H1 (cell line): ENCODE measurements at regions not wholly inside any gene's neighbourhood (a gene's known extent, or its start where the extent isn't known, plus 50 kb on each side); places are given as distances from the start of the nearest gene placed in this dataset.

ENCODE experiments used
- CTCF ChIA-PET: fragments of 300-600 bp; sonication (Branson Sonifier 250); formaldehyde crosslinking; loops from one replicate; lab custom pipeline; 2021; ENCODE audit not compliant: partially characterized antibody; lab: Charles Lee
- POLR2A ChIA-PET: fragments of 300-600 bp; sonication (Branson Sonifier 250); formaldehyde crosslinking; loops from one replicate; lab custom pipeline; 2021; ENCODE audit warnings: inconsistent platforms; ENCODE audit not compliant: partially characterized antibody; lab: Charles Lee
- DNase-seq, 2 experiments: peaks; one replicate each; pipeline versions ENCODE4 v3.0.0 to v3.0.0-alpha.2; 2010 to 2022; ENCODE audit warnings: low spot score in 2 of 2, low read depth in 1 of 2, mixed read lengths in 1 of 2
- FAIRE-seq: peaks from 2 replicates; lab custom pipeline; 2011; peaks lifted over from hg19 to GRCh38; lab: Jason Lieb, UNC
- H2AFZ ChIP-seq: 2 replicates; pipeline ENCODE4 v1.8.1; 2012; ENCODE audit warnings: low read length, inconsistent platforms
- H2AK5ac ChIP-seq: 2 replicates; pipeline ENCODE4 v1.6.1; 2013; ENCODE audit warnings: low read depth, low read length
- H2BK120ac ChIP-seq: replicated peaks from 2 replicates; pipeline ENCODE3; 2013; ENCODE audit warnings: low read depth, low read length, inconsistent platforms
- H2BK12ac ChIP-seq: 2 replicates; pipeline ENCODE4 v1.6.1; 2013; ENCODE audit warnings: low read depth, low read length
- H2BK15ac ChIP-seq: 2 replicates; pipeline ENCODE4 v1.6.1; 2013; ENCODE audit warnings: low read length
- H2BK20ac ChIP-seq: 2 replicates; pipeline ENCODE4 v1.6.1; 2013; ENCODE audit warnings: low read length
- H2BK5ac ChIP-seq: 2 replicates; pipeline ENCODE4 v1.6.1; 2013; ENCODE audit warnings: low read depth, low read length
- H3K14ac ChIP-seq: 2 replicates; pipeline ENCODE4 v1.6.1; 2013; ENCODE audit warnings: inconsistent platforms; ENCODE audit not compliant: insufficient read length
- H3K18ac ChIP-seq: 2 replicates; pipeline ENCODE4 v1.6.1; 2013; ENCODE audit warnings: low read length; ENCODE audit errors: extremely low read depth
- H3K23ac ChIP-seq: 2 replicates; pipeline ENCODE4 v1.6.1; 2013; ENCODE audit warnings: inconsistent platforms; ENCODE audit not compliant: insufficient read length
- H3K23me2 ChIP-seq: 2 replicates; pipeline ENCODE4 v1.6.1; 2013; ENCODE audit warnings: low read depth, low read length
- H3K27ac ChIP-seq: 2 replicates; pipeline ENCODE4 v1.6.1; 2011; ENCODE audit warnings: low read depth, low read length, inconsistent platforms
- H3K27me3 ChIP-seq, 4 experiments: replicated peaks in 1 of 4; 1 replicate in 1 of 4; 2 replicates in 3 of 4; pipeline versions ENCODE4 v1.6.1 to v1.8.1; 2011 to 2013; ENCODE audit warnings: low read length in 3 of 4, mild to moderate bottlenecking in 3 of 4, inconsistent platforms in 2 of 4, mixed read lengths in 2 of 4, moderate library complexity in 1 of 4; ENCODE audit not compliant: control insufficient read depth in 3 of 4, insufficient read depth in 3 of 4; ENCODE audit errors: extremely low read depth in 1 of 4
- H3K36me3 ChIP-seq, 4 experiments: 2 replicates each; pipeline versions ENCODE4 v1.6.1 to v1.8.1; 2011 to 2013; ENCODE audit warnings: mild to moderate bottlenecking in 4 of 4, low read length in 3 of 4, moderate library complexity in 2 of 4, control low read depth in 1 of 4, inconsistent platforms in 1 of 4; ENCODE audit not compliant: insufficient read depth in 4 of 4, control insufficient read depth in 2 of 4
- H3K4ac ChIP-seq: replicated peaks from 2 replicates; pipeline ENCODE3; 2013; ENCODE audit warnings: low read length, low read depth, mixed read lengths, inconsistent platforms; ENCODE audit not compliant: insufficient read length
- H3K4me1 ChIP-seq, 4 experiments: replicated peaks in 1 of 4; 1 replicate in 1 of 4; 2 replicates in 3 of 4; pipeline versions ENCODE4 v1.6.1 to v1.8.1; 2011 to 2013; ENCODE audit warnings: low read length in 3 of 4, inconsistent platforms in 2 of 4, mixed read lengths in 1 of 4; ENCODE audit not compliant: insufficient read depth in 4 of 4, control insufficient read depth in 3 of 4
- H3K4me2 ChIP-seq, 2 experiments: 2 replicates each; pipeline versions ENCODE4 v1.6.1 to v1.8.1; 2011 to 2013; ENCODE audit warnings: low read depth in 2 of 2, low read length in 2 of 2, control low read depth in 1 of 2, inconsistent platforms in 1 of 2, mild to moderate bottlenecking in 1 of 2; ENCODE audit not compliant: insufficient read depth in 1 of 2
- H3K4me3 ChIP-seq, 4 experiments: fragments of 200-600, 300-600 bp in 1 of 4; sonication (generic), shearing (Covaris generic), sonication (Bioruptor Twin) in 1 of 4; 2 replicates each; pipeline versions ENCODE4 v1.5.1 to v1.8.1; 2011 to 2016; ENCODE audit warnings: low read length in 4 of 4, low read depth in 3 of 4, control low read depth in 2 of 4, inconsistent platforms in 2 of 4, mild to moderate bottlenecking in 2 of 4, mixed read lengths in 1 of 4, moderate library complexity in 1 of 4; ENCODE audit not compliant: insufficient read depth in 2 of 4; ENCODE audit errors: extremely low read depth in 1 of 4
- H3K56ac ChIP-seq: replicated peaks from 2 replicates; pipeline ENCODE3; 2013; ENCODE audit warnings: low read depth, mild to moderate bottlenecking, mixed read lengths, low read length, inconsistent platforms; ENCODE audit not compliant: insufficient read length
- H3K79me1 ChIP-seq: 2 replicates; pipeline ENCODE4 v1.6.1; 2013; ENCODE audit warnings: low read depth, low read length, control low read depth
- H3K79me2 ChIP-seq, 2 experiments: 2 replicates each; pipeline versions ENCODE4 v1.6.1 to v1.8.1; 2012 to 2013; ENCODE audit warnings: low read length in 2 of 2, mild to moderate bottlenecking in 2 of 2, inconsistent platforms in 1 of 2; ENCODE audit not compliant: insufficient read depth in 2 of 2, control insufficient read depth in 1 of 2
- H3K9ac ChIP-seq, 4 experiments: replicated peaks in 1 of 4; 1 replicate in 1 of 4; 2 replicates in 3 of 4; pipeline versions ENCODE4 v1.6.1 to v1.8.1; 2011 to 2013; ENCODE audit warnings: low read depth in 3 of 4, low read length in 3 of 4, control low read depth in 2 of 4, mild to moderate bottlenecking in 2 of 4, moderate library complexity in 2 of 4, inconsistent platforms in 1 of 4; ENCODE audit errors: extremely low read depth in 1 of 4
- H3K9me3 ChIP-seq, 2 experiments: 2 replicates each; pipeline versions ENCODE4 v1.6.1 to v1.8.1; 2012 to 2013; ENCODE audit warnings: mild to moderate bottlenecking in 2 of 2, moderate library complexity in 2 of 2, control low read depth in 1 of 2, inconsistent platforms in 1 of 2, low read depth in 1 of 2, low read length in 1 of 2, mixed read lengths in 1 of 2; ENCODE audit not compliant: insufficient read depth in 2 of 2
- H4K20me1 ChIP-seq, 2 experiments: replicated peaks in 1 of 2; 2 replicates each; pipeline versions ENCODE3 to v1.8.1; 2011 to 2013; ENCODE audit warnings: inconsistent platforms in 2 of 2, low read length in 2 of 2, mild to moderate bottlenecking in 1 of 2; ENCODE audit not compliant: insufficient read depth in 2 of 2, control insufficient read depth in 1 of 2
- H4K5ac ChIP-seq: 2 replicates; pipeline ENCODE4 v1.6.1; 2013; ENCODE audit warnings: low read length, low read depth, mixed read lengths, inconsistent platforms; ENCODE audit not compliant: insufficient read length
- H4K8ac ChIP-seq: 2 replicates; pipeline ENCODE4 v1.8.0; 2013; ENCODE audit warnings: mild to moderate bottlenecking, moderate library complexity, low read length, inconsistent platforms; ENCODE audit not compliant: insufficient read depth; ENCODE audit errors: extremely low read depth
- H4K91ac ChIP-seq: replicated peaks from 2 replicates; pipeline ENCODE3; 2013; ENCODE audit warnings: low read length, mixed read lengths, inconsistent platforms; ENCODE audit not compliant: insufficient read length
- CTBP2 ChIP-seq: IDR thresholded peaks from 2 replicates; pipeline ENCODE4 v1.7.0; 2011; ENCODE audit warnings: borderline replicate concordance, mild to moderate bottlenecking, moderate library complexity, mixed read lengths, low read length; ENCODE audit not compliant: insufficient read depth, insufficient read length
- JUN ChIP-seq: IDR thresholded peaks from 2 replicates; pipeline ENCODE4 v1.6.1; 2011; ENCODE audit warnings: low read depth, mild to moderate bottlenecking, improper control_type of control experiment, low read length
- RNF2 ChIP-seq: fragments of 200-900, 300-1000 bp; sonication (generic); IDR thresholded peaks from 2 replicates; pipeline ENCODE4 v1.7.1; 2016; ENCODE audit warnings: borderline replicate concordance, low read depth, mild to moderate bottlenecking, antibody characterized with exemption, low read length; ENCODE audit not compliant: poor library complexity, severe bottlenecking; ENCODE audit errors: missing control alignments
- SIX5 ChIP-seq: IDR thresholded peaks from 2 replicates; pipeline ENCODE4 v1.6.1; 2011; ENCODE audit warnings: mild to moderate bottlenecking, low read depth, low read length
- SUZ12 ChIP-seq: fragments of 200-600 bp; sonication (generic); IDR thresholded peaks from 2 replicates; pipeline ENCODE4 v1.6.1; 2012; ENCODE audit warnings: mild to moderate bottlenecking, inconsistent platforms, low read length, moderate library complexity, mixed read lengths
- WGBS, 2 experiments: shearing (Covaris generic) in 1 of 2; methylation state at CpG; one replicate each; pipeline versions ENCODE4 v1.1.6 to v1.1.7; 2013 to 2015; ENCODE audit warnings: low lambda C conversion rate in 2 of 2, mixed read lengths in 2 of 2, inconsistent platforms in 1 of 2, low coverage in 1 of 2, missing lambda C conversion rate in 1 of 2; ENCODE audit not compliant: insufficient replicate concordance in 2 of 2, insufficient coverage in 1 of 2, insufficient read length in 1 of 2; ENCODE audit errors: extremely low coverage in 1 of 2, missing lambda C conversion rate in 1 of 2; 5-methylcytosine and 5-hydroxymethylcytosine counted together
- TF ChIP-seq, protein P1 (sequence below), 3 experiments: IDR thresholded peaks; 1 replicate in 2 of 3; 2 replicates in 1 of 3; pipeline versions ENCODE4 v1.5.1 to v1.6.1; 2011; ENCODE audit warnings: low read length in 3 of 3, mild to moderate bottlenecking in 3 of 3, inconsistent platforms in 2 of 3, low read depth in 1 of 3, moderate library complexity in 1 of 3; ENCODE audit not compliant: insufficient read depth in 1 of 3; ENCODE audit errors: control extremely low read depth in 1 of 3

DNA sequence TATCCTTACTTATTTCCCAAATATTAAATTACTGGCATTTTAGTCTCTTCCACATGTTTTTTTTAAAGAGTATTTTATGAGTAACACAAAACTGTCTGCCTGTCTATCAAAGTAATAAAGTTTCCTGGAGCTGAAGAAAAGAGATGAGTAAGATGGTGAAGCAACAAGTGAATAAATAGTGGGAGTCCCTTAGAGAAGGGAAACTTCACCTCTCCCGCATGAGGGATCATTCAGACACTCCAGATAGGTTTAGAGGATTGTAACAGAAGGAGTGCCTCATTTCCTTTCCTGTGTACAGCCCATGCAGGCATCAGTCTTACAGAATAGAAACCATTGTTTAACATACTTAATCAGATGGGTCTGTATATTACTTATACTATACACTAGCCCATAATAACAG lies 205.7 kb downstream of the USP25 start:
- Histone ChIP-seq H2AK5ac (no peak overlapping the region), H2BK15ac (no peak overlapping the region), H3K9me3 (no peaks in the 10 kb centered on the region), H3K4me2 (no peak overlapping the region), H3K36me3 (no peaks in the 10 kb centered on the region; a peak in 1 of 8 replicates), H3K23me2 (no peaks in the 10 kb centered on the region), H3K79me1 (no peaks in the 10 kb centered on the region), H3K79me2 (no peaks in the 10 kb centered on the region), H3K56ac (no peak overlapping the region), H2BK12ac (no peak overlapping the region), H4K8ac (no peak overlapping the region), H2BK20ac (no peak overlapping the region), H4K20me1 (no peaks in the 10 kb centered on the region), H2BK120ac (no peak overlapping the region), H3K4me1 (no peaks in the 10 kb centered on the region), H2AFZ (no peak overlapping the region), H3K14ac (no peak overlapping the region), H3K18ac (no peak overlapping the region), H3K4me3 (no peak overlapping the region), H3K23ac (no peak overlapping the region), H3K4ac (no peak overlapping the region), H3K27me3 (no peaks in the 10 kb centered on the region), H4K5ac (no peak overlapping the region), H2BK5ac (no peak overlapping the region), H4K91ac (no peak overlapping the region), H3K27ac (no peak overlapping the region), H3K9ac (no peak overlapping the region)
- ChIA-PET POLR2A (no interaction called here), CTCF (no interaction called here)
- FAIRE-seq (no peak), DNase-seq (no peak)
- WGBS, 2 experiments, result 90% methylated on average over 1 of the region's 1 CpG; no CpG with 5 or more reads in 1 of the 2 experiments
- TF ChIP-seq, protein P1, sequence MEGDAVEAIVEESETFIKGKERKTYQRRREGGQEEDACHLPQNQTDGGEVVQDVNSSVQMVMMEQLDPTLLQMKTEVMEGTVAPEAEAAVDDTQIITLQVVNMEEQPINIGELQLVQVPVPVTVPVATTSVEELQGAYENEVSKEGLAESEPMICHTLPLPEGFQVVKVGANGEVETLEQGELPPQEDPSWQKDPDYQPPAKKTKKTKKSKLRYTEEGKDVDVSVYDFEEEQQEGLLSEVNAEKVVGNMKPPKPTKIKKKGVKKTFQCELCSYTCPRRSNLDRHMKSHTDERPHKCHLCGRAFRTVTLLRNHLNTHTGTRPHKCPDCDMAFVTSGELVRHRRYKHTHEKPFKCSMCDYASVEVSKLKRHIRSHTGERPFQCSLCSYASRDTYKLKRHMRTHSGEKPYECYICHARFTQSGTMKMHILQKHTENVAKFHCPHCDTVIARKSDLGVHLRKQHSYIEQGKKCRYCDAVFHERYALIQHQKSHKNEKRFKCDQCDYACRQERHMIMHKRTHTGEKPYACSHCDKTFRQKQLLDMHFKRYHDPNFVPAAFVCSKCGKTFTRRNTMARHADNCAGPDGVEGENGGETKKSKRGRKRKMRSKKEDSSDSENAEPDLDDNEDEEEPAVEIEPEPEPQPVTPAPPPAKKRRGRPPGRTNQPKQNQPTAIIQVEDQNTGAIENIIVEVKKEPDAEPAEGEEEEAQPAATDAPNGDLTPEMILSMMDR (IDR thresholded peaks at IDR 0.05; ENCODE audit: control extremely low read depth in 1 of 3, insufficient read depth in 1 of 3, low read depth in 1 of 3, low read length in 3 of 3), result no peak
- TF ChIP-seq SIX5, result no peak
- TF ChIP-seq RNF2, result no peak
- no peak for TF ChIP-seq SUZ12
- TF ChIP-seq CTBP2, result no peak
- TF ChIP-seq JUN, result no peak
